GM12872 (cell line): ENCODE measurements at regions not wholly inside any gene's neighbourhood (a gene's known extent, or its start where the extent isn't known, plus 50 kb on each side); places are given as distances from the start of the nearest gene placed in this dataset.

Experiments used
- TF ChIP-seq, protein P1 (sequence below): IDR thresholded peaks from 3 replicates; pipeline ENCODE4 v1.5.1; 2011; ENCODE audit warnings: low read depth, mild to moderate bottlenecking, low read length, moderate library complexity; ENCODE audit not compliant: insufficient read depth

DNA sequence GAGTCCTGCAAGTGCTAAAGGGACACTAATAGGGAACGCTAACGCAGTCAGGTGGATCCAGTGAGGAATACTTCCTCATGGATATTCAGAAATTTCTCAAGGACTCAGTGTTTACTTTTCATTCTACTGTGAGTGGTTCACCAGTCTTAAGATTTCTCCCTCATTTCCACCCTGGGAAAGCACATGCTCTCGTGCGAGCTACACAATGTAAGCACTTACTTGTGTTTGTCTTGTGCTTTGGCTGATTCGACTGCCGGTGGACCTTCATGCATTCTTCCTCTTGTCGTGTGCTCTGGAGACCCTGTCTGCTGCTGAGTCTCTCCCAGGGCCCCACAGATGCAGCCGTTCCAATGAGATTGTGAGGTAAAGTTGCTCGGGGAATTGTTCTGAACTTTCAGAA, 180.1 kb downstream of the NUFIP1 start:
- TF ChIP-seq, protein P1, sequence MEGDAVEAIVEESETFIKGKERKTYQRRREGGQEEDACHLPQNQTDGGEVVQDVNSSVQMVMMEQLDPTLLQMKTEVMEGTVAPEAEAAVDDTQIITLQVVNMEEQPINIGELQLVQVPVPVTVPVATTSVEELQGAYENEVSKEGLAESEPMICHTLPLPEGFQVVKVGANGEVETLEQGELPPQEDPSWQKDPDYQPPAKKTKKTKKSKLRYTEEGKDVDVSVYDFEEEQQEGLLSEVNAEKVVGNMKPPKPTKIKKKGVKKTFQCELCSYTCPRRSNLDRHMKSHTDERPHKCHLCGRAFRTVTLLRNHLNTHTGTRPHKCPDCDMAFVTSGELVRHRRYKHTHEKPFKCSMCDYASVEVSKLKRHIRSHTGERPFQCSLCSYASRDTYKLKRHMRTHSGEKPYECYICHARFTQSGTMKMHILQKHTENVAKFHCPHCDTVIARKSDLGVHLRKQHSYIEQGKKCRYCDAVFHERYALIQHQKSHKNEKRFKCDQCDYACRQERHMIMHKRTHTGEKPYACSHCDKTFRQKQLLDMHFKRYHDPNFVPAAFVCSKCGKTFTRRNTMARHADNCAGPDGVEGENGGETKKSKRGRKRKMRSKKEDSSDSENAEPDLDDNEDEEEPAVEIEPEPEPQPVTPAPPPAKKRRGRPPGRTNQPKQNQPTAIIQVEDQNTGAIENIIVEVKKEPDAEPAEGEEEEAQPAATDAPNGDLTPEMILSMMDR, result no peak

DNA sequence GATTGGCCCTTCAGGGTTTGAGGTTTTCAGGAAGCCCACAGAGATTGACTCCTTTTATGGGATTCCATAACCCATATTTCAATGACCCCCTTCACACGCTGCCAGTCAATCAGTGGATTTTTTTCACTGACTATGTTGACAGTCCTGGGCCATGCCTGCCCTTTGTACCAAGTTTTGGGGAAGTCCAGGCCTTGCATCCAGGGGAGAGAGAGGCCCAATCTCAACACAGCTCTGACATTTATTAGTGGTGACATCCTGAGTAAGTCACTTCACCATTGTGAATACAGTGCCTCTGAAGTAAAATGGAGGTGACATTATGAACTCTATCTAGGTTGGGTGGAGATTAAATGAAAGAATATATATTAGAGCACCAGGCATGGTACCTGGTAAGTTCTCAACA, 181.1 kb downstream of the NUFIP1 start:
- TF ChIP-seq, protein P1, result no peak

DNA sequence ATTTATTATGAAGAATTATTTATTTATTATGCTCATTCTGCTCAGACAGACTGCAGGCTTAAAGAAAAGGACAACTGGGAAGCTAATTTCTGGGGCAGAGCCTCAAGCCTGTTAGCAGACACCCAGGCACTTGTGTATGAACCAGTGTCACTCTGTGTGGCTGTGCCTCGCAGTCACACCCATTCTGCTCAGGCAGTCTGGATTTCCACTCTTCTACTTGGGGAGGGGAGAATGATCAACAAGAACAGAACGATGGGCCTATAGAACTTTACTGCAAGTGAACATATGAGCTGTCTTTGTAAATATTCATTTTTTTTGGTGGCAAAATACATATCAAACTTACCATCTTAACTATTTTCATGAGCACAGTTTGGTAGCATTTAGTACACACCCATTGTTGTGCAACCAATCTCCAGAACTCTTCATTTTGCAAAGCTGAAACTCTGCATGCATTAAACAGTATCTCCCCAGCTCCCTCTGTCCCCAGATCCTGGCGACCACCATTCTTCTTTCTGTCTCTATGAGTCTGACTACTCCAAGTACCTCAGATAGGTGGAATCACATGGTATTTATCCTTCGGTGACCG, 181.7 kb downstream of the NUFIP1 start:
- TF ChIP-seq, protein P1, result no peak

DNA sequence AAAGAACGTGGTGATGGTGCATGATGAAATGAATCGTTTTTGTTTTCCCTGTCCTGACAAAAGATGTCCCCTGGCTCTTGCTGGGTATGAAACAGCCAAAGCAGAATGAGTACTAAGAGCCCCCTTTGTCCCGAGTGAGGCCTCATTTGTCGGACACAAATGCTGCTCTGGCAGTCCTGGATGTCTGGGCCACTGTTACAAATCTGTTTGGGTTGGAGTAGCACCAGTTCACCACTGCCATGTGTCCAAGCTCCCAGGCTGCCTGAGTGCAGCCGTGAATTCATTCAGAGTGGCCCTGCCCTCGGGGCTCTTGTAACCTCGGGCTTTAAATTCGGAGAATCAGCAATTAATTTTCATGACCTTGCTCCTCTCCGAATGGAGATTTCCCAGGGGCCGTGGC, 182.4 kb downstream of the NUFIP1 start:
- TF ChIP-seq, protein P1, result no peak

DNA sequence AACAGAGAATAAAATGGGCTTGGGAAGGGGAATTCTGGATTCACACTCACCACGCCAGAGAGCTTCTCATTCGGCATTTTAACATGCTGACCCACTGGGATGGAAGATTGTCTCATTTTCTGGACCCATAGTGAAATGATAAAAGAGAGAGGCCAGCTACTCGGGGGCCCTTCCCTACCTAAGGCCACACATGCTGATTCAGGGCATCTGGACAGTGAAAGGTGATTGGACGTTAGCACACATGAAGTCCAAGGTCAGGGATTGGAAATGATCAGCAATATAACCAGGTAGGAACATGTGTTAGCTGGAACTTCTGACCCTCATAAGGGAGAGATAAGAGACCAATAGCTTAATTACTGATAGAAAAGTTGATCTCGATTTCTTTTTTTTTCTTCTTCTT, 183.7 kb downstream of the NUFIP1 start:
- TF ChIP-seq, protein P1, result no peak

DNA sequence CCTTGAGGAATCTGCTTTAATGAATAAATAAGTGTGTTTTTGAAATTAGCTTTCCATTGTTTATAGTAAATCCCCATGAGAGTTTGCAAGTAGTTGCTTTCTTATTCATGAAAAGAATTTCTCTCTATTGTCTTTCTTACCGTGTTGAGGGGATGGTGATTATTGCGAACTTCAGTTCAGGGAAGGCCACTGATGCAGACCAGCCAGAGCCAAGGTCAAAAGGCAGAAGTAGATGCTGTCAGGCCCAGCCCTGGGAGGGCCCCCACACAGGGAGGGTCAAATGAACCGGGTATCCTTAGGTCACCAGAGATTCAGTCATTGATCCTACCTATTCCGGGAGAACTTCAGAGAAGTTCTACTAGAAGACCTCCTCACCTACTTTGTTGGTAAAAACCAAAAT, 185.9 kb downstream of the NUFIP1 start:
- TF ChIP-seq, protein P1, result no peak

DNA sequence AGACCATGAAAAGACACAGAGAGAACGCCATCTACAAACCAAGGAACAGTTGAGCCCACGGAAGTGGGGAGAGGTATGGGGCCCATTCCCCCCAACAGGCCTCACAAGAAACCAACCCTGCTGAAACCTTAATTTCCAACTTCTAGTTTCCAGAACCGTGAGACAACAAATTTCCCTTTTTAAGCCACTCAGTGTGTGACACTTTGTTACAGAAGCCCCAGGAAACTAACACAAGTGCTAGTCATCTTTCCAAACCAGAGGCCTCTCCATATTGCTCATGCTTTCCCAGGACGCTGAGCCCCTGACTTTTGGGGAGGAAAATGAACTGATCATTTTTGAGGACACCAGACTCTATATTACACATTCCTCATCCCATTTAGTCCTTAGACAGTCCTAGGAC, 186.8 kb downstream of the NUFIP1 start:
- TF ChIP-seq, protein P1, result no peak
